ENCODE measurements at regions not wholly inside any gene's neighbourhood (a gene's known extent, or its start where the extent isn't known, plus 50 kb on each side); places are given as distances from the start of the nearest gene placed in this dataset.

DNA sequence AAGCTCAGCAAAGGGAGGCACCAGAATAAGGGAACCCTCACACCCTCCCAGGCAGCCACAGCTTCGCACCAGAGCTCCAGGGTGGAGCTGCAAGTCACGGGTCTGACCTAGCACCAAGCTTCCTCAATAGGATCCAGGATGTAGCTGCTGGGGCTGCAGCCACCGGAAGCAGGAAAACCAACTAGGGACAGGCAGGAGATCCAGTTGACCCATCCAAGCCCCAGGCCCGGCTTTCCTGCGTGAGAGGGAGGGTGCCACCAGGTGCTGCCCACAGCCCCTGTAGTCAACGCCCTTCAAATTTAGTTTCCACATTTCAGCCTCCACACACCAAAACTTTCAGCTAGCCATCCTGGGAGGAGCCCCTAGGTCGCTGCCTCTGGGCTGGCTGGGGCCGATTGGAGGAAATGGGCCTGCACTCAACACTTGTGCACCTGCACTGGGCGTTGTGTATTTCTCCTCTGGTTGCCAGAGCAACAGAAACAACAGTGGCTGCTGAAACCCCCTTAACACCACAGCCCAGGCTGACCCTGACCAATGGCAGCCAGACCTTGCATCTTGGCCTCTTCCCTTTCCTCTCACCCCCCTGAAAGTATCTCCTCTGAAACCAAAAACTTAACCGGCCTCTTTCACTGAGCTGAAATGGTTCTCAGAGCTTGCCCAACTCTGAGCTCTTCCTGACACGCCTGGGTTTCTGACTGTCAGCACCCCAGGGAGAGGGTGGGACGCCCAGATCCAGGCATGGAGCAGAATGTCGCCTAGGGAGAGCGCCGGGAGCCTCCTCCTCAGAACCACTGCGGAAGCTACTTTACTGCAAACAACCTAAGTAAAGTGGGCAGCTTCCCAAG lies 226.5 kb upstream of the MAP3K1 start:
- Histone ChIP-seq H3K36me3 (ENCODE audit: low read depth) (no peaks in the 10 kb centered on the region), H3K4me1 (ENCODE audit: insufficient read depth) (0 out of 2 replicates have a peak, but pooled peaks cover 6% of the 10 kb centered on the region), H3F3A (ENCODE audit: insufficient read depth) (no peaks in the 10 kb centered on the region), H3K9ac (no peak overlapping the region), H3K27ac (no peak overlapping the region), H3K4me3 (no peak overlapping the region), H3K27me3 (replicated peaks; ENCODE audit: insufficient read depth) (peaks cover 40% of the 10 kb centered on the region), H4K20me1 (ENCODE audit: insufficient read depth) (no peaks in the 10 kb centered on the region), H3K9me3 (ENCODE audit: low read depth) (no peaks in the 10 kb centered on the region), H3K79me2 (ENCODE audit: insufficient read depth) (no peaks in the 10 kb centered on the region), H3K4me2 (ENCODE audit: unreplicated experiment) (no peak overlapping the region), H3K9me2 (ENCODE audit: insufficient read depth) (no peaks in the 10 kb centered on the region), H2AFZ (no peak overlapping the region)
- 40 to 42% methylated on average over 16 of the region's 16 CpGs for WGBS, 2 experiments (ENCODE audit: low coverage in 1 of 2, low lambda C conversion rate in 2 of 2, missing lambda C conversion rate in 2 of 2)
- peak; percentile 24 for DNase-seq
- in situ Hi-C loops (cut with MboI) = no loop called here
- no peak for TF ChIP-seq EZH2phosphoT487 (IDR thresholded peaks at IDR 0.05; ENCODE audit: insufficient read depth, low read depth)
- no peak for TF ChIP-seq EZH2 (IDR thresholded peaks at IDR 0.05; ENCODE audit: insufficient read depth, poor library complexity, severe bottlenecking)

- no peak for DNase-seq
- TF ChIP-seq EZH2 (IDR thresholded peaks at IDR 0.05; ENCODE audit: insufficient read depth, poor library complexity, severe bottlenecking) = no peak
- TF ChIP-seq EZH2phosphoT487 (IDR thresholded peaks at IDR 0.05; ENCODE audit: insufficient read depth, low read depth) = no peak
- in situ Hi-C loops (cut with MboI) = no loop called here
- H3K27ac ChIP-seq = no peak overlapping the region
- H3K9me2 ChIP-seq (ENCODE audit: insufficient read depth) = no peaks in the 10 kb centered on the region
- H3K4me1 ChIP-seq (ENCODE audit: insufficient read depth) = 0 out of 2 replicates have a peak, but pooled peaks cover 6% of the 10 kb centered on the region
- no peaks in the 10 kb centered on the region for H4K20me1 ChIP-seq (ENCODE audit: insufficient read depth)
- WGBS, 2 experiments (ENCODE audit: low coverage in 1 of 2, low lambda C conversion rate in 2 of 2, missing lambda C conversion rate in 2 of 2) = 90 to 95% methylated on average over 2 of the region's 2 CpGs
- H3K9me3 ChIP-seq (ENCODE audit: low read depth) = no peaks in the 10 kb centered on the region
- H2AFZ ChIP-seq = no peak overlapping the region
- H3K4me3 ChIP-seq = no peak overlapping the region
- peaks cover 47% of the 10 kb centered on the region for H3K27me3 ChIP-seq (replicated peaks; ENCODE audit: insufficient read depth)
- no peaks in the 10 kb centered on the region for H3F3A ChIP-seq (ENCODE audit: insufficient read depth)
- no peak overlapping the region for H3K9ac ChIP-seq
- no peak overlapping the region for H3K4me2 ChIP-seq (ENCODE audit: unreplicated experiment)
- no peaks in the 10 kb centered on the region for H3K79me2 ChIP-seq (ENCODE audit: insufficient read depth)
- H3K36me3 ChIP-seq (ENCODE audit: low read depth) = no peaks in the 10 kb centered on the region
Measured at GRCh38 chr5:56588131-56588487, 227.2 kb upstream of the MAP3K1 start.

DNA sequence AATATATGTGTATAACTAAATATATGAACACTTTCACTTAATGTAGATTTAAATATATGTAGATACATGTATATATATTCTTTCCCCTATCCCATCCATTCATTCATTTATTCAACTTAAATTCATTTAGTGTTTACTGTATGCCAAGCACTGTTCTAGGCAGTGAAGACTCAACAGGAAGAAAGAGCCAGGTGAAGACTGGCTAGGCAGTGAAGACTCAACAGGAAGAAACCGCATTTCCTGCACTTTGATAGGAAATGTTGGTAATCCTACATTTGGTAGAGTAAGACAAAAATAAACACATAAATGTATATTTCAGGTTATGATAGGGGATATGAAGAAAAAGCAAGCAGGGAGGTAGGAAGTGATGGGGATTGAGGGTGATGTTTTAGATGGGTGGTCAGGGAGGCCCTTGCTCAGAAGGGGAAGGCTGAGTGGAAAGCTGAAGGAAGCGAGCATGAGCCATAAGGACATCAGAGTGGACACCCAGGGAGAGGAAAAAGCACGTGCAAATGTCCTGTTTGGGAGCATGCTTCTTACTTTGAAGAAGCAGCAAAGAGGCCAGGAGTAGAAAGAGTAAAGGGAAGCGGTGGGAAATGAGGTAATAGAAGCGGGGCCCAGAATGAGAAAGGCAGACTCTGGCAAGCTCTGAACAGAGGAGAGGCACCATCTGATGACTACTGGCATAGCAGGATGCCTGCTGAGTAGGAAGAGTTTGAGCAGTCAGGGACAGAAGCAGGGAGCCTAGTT lies 227.8 kb upstream of the MAP3K1 start:
- Histone ChIP-seq H3F3A (ENCODE audit: insufficient read depth) (no peaks in the 10 kb centered on the region), H3K9ac (no peak overlapping the region), H3K9me2 (ENCODE audit: insufficient read depth) (no peaks in the 10 kb centered on the region), H2AFZ (no peak overlapping the region), H3K4me3 (no peak overlapping the region), H3K27ac (no peak overlapping the region), H4K20me1 (ENCODE audit: insufficient read depth) (no peaks in the 10 kb centered on the region), H3K4me1 (ENCODE audit: insufficient read depth) (0 out of 2 replicates have a peak, but pooled peaks cover 6% of the 10 kb centered on the region), H3K27me3 (replicated peaks; ENCODE audit: insufficient read depth) (peaks cover 52% of the 10 kb centered on the region), H3K9me3 (ENCODE audit: low read depth) (no peaks in the 10 kb centered on the region), H3K79me2 (ENCODE audit: insufficient read depth) (no peaks in the 10 kb centered on the region), H3K4me2 (ENCODE audit: unreplicated experiment) (no peak overlapping the region), H3K36me3 (ENCODE audit: low read depth) (no peaks in the 10 kb centered on the region)
- no peak for TF ChIP-seq EZH2phosphoT487 (IDR thresholded peaks at IDR 0.05; ENCODE audit: insufficient read depth, low read depth)
- TF ChIP-seq EZH2 (IDR thresholded peaks at IDR 0.05; ENCODE audit: insufficient read depth, poor library complexity, severe bottlenecking) = no peak
- 65% methylated on average over 5 of the region's 5 CpGs for WGBS, 2 experiments (ENCODE audit: low coverage in 1 of 2, low lambda C conversion rate in 2 of 2, missing lambda C conversion rate in 2 of 2)
- DNase-seq = no peak
- in situ Hi-C loops (cut with MboI) = no loop called here

DNA sequence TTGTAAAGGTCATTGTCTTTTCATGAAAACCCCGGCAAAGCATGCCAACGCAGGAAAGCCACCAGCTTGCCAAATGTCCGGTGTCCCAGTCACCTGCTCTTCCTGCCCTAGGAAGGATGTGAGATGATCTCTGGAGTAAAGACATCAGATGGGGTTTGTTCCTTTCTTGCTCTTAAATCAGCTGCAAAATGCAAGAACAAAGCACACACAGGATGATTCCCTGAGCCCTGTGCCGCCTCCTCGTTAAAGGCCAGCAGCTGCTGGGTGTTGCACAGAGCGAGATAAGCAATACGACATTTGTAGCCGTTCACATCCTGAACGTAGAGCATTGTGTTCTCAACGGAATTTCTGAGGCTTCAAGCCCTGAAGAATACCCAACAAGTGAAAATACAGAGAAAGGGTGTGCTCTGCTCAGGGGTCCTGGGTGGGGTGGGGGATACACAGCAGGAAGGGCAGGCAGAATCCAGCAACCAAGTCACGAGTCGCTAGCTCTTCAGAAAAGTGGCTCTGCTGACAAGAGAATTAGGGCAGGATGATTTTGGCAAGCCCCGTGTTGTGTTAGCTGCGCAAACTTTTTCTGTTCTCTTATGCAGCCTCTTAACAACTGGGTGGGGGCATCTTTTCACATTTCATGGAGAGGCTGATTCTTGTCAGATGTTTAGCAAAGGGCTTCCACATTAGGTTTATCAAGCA lies 229.2 kb upstream of the MAP3K1 start:
- peaks cover 55% of the 10 kb centered on the region for H3K27me3 ChIP-seq (replicated peaks; ENCODE audit: insufficient read depth)
- H3F3A ChIP-seq (ENCODE audit: insufficient read depth) = no peaks in the 10 kb centered on the region
- no peaks in the 10 kb centered on the region for H3K9me3 ChIP-seq (ENCODE audit: low read depth)
- WGBS, 2 experiments (ENCODE audit: low coverage in 1 of 2, low lambda C conversion rate in 2 of 2, missing lambda C conversion rate in 2 of 2) = 3 to 4% methylated on average over 14 of the region's 14 CpGs
- no peak overlapping the region for H2AFZ ChIP-seq
- no peak overlapping the region for H3K4me3 ChIP-seq
- no peak overlapping the region for H3K4me2 ChIP-seq (ENCODE audit: unreplicated experiment)
- no peaks in the 10 kb centered on the region for H3K9me2 ChIP-seq (ENCODE audit: insufficient read depth)
- in situ Hi-C loops (cut with MboI) = no loop called here
- no peak overlapping the region for H3K27ac ChIP-seq
- H4K20me1 ChIP-seq (ENCODE audit: insufficient read depth) = no peaks in the 10 kb centered on the region
- peak; percentile 28 for DNase-seq
- no peak overlapping the region for H3K9ac ChIP-seq
- no peaks in the 10 kb centered on the region for H3K79me2 ChIP-seq (ENCODE audit: insufficient read depth)
- H3K4me1 ChIP-seq (ENCODE audit: insufficient read depth) = 0 out of 2 replicates have a peak, but pooled peaks cover 6% of the 10 kb centered on the region
- TF ChIP-seq EZH2phosphoT487 (IDR thresholded peaks at IDR 0.05; ENCODE audit: insufficient read depth, low read depth) = no peak
- TF ChIP-seq EZH2 (IDR thresholded peaks at IDR 0.05; ENCODE audit: insufficient read depth, poor library complexity, severe bottlenecking) = no peak
- H3K36me3 ChIP-seq (ENCODE audit: low read depth) = no peaks in the 10 kb centered on the region

Data from GM23248 (cell line).